GM18517 (cell line): ENCODE measurements at regions not wholly inside any gene's neighbourhood (a gene's known extent, or its start where the extent isn't known, plus 50 kb on each side); places are given as distances from the start of the nearest gene placed in this dataset.

Source experiments
- ATAC-seq: cut with Tn5 transposase; IDR thresholded peaks from one replicate; pipeline ENCODE4 v1.9.1; 2021; ENCODE audit warnings: mild to moderate bottlenecking, moderate library complexity; ENCODE audit not compliant: unreplicated experiment

DNA sequence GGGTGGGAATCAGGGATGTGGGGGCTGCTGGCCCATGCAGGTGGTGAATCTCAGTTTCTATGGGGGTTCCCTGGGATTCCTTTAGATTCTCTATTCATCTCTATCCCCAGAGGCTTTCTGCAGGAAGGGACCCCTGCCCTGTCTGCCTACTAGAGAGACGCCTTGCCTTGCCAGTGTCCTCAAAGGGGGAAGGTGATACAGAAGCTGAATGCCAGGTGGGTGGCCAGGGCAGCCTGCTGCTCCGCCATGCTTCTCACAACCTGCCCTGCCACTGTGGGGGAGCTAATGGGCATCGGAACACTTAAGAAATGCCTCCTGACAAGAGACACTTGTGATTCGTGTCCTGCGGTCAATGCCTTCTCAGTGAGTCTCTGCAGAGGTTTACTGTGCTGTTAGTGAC lies 368.4 kb downstream of the EN1 start:
- ATAC-seq: no peak

- no peak for ATAC-seq
Measured at GRCh38 chr2:118477111-118477862, 370.2 kb downstream of the EN1 start.

- no peak for ATAC-seq
Measured at GRCh38 chr2:118475622-118476205, 371.7 kb downstream of the EN1 start.

- ATAC-seq: no peak
Measured at GRCh38 chr2:118474541-118474920, 372.9 kb downstream of the EN1 start.

GRCh38 chr2:118473846-118474540 lies 373.5 kb downstream of the EN1 start:
- ATAC-seq: no peak

DNA sequence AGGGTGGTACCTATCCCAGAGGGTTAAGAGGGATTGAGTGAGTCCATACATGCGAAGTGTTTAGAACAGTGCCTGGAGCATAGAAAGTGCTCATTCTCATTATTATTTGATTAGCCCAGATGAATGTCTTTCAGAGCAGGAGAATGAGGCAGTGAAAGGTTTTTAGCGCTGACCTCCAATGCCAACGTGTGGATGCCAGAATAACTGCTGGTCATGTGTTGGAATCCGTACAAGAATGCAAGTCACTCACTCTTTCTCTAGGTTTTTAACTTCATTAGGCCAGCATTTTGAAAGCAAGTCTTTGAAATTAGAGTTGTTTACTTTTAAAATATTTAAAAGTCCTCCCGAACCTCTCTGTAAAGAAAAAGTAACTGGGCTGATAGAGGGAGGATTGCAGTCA lies 374.2 kb downstream of the EN1 start:
- no peak for ATAC-seq

DNA sequence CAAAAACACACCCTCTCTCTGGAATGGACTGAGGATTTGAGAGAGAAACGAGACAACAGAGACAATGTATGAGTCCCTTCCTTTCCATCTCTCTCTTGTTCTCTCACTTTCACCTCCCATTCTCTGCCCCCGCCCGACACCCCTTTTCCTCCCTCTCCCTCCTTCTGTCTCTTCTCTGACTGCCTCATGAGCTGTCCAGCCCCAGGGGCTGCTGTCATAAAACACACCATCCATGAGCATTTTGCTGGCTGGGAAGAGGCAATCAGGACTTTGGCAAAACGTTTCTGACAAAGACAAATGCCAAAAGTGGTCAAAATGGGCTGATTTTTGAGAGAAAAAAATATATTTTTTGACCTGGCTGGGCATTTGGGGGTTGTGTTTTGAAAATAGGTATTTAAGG lies 377.2 kb downstream of the EN1 start:
- ATAC-seq: no peak

- ATAC-seq: no peak
Measured at GRCh38 chr2:118469103-118469502, 378.3 kb downstream of the EN1 start.

DNA sequence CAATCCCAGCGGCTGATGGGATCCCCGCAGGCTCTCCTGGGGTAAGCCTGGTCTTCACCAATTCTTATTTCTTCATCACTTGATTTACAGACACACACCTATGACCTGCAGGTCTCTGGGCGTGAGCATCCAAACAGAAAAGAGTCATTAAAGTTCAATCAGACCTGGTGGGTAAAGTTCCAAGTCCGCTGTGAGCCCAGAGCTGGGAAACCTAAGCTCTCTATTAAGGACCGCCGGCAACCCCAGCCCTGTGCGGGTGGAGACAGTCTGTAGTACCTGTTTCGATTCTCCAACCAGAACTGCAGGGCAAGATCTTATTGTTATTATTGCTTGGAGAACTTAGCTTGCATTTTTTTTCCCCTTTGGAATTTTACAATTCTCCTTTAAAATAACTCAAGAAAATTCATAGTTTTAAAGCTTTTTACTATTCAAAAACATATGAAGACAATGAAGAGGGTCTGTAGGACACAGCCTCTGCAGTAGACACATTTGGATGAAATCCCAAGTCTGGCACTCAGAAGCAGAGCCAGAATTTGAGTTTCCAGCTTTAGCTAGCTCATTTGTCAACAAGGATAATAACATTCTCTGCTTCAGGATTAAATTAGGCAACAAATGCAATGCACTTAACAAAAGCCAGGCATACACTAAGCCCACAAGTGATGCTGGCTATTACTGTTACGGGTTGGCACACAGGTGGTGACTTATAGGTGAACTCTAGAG lies 376.4 kb downstream of the INSIG2 start:
- no peak for ATAC-seq

- no peak for ATAC-seq
Measured at GRCh38 chr2:118464046-118464445, 375.8 kb downstream of the INSIG2 start.

DNA sequence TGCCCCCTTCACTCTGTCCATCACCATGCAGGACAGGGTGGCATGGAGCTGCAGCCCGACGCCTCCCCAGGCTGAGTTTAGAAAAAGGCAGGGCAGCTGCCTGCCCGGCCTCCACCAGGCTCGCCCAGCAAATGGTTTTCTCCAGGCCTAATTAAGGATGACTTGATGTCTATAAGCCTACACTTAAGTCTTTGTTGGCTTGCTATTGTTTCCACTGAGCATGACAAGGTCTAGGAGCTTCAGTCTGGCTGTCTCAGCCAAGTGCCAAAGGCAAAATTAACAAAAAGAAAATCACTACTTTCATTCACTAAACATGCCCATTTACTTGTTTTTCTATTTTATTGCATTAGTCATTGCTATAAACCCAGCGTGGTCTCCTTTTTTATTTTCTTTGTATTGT lies 372.2 kb downstream of the INSIG2 start:
- no peak for ATAC-seq

- no peak for ATAC-seq
Measured at GRCh38 chr2:118459426-118459825, 371.2 kb downstream of the INSIG2 start.

GRCh38 chr2:118457951-118458350 lies 369.7 kb downstream of the INSIG2 start:
- ATAC-seq: no peak

DNA sequence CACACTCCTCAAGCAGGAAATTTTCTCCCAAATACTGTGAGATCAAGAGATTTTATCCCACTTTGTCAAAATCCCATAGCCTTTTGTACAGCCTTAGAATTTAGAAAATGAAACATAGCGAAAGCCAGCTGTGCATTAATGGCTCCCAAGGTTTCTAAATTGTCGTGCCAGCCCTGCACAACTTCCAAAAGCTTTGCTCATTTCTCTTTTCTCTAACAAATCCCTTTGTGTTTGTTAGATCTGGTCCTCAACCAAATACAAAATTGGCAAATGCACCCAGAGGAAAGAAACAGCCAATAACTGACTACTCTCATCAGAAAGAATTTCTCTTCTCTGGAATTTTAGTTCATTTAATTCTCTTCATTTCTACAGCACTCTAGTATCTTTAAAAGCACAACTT lies 361.1 kb downstream of the INSIG2 start:
- ATAC-seq: no peak

GRCh38 chr2:118443596-118443995 lies 355.3 kb downstream of the INSIG2 start:
- ATAC-seq: no peak

DNA sequence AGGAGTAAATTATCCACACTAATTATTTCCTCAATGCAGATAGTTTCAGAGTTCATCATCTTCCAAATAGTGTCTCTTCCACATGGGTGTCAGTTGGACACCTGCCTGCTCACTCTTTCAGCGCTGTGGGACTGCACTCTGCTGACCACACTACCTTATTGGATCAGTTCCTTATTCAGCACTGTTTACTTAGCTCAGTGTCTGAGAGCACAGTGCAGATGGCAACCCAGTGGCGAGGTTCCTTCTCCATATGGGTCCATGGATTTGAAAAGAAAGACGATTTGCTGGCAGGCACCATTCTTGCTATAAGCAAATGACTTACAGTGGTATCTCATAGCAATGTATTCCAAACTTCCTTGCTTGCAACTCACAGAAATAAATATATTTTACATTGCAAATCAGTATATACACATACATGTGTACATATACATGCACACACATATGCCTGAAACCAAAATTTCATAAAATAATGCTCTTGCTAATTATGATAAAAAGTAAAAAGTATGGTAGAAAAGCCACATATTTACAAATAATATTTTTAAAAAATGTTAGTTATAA lies 354.8 kb downstream of the INSIG2 start:
- ATAC-seq: no peak

GRCh38 chr2:118442046-118442445 lies 353.8 kb downstream of the INSIG2 start:
- no peak for ATAC-seq

DNA sequence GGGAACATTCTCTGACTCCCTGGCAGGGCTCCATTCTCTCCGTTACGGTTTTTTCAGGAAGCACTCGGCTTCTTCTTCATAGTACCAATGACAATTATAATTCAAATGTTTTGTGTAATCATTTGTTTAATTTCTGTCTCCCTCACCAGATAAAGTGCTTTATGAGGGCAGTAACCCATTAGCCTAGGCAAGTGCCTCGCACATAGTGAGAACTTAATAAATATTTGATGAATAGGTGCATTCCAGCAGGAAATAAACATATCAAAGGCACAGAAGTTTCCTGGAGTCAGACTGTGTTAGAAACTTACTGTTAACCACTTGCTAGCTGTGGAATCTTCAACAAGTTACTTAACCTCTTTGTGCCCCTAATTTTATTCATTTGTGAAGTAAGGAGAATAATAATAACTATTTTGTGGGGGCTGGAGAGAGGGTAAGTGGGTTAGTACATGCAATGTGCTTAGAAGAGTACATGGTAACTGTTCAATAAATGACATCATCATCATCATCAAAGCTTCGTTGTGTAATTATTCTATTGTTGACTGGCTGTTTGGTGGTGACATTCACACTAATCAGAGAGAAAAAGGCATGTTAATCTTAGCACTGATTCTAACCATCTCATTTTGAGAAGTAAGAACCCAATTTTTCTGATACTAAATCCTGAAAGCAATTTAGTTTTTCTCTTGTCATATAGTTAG lies 352.3 kb downstream of the INSIG2 start:
- no peak for ATAC-seq

- no peak for ATAC-seq
Measured at GRCh38 chr2:118437501-118437900, 349.2 kb downstream of the INSIG2 start.

DNA sequence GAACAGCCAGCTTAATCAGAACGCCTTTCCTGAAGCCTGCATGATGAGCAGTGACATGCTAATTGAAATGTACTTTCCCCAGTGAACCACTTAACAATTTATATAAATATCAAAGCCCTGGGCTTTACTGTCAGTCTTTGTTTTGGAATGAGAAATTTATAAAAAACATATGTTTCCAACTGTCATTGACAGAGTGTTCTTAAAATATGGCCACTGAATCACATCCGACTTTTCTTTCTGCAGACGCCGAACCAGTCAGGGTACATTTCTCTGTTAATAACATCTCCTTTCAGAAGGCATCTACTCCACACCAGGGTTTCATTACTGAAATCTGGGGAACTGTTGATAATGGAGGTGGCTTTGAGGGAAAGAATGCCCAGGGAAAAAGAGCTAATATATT lies 343.7 kb downstream of the INSIG2 start:
- ATAC-seq: no peak

DNA sequence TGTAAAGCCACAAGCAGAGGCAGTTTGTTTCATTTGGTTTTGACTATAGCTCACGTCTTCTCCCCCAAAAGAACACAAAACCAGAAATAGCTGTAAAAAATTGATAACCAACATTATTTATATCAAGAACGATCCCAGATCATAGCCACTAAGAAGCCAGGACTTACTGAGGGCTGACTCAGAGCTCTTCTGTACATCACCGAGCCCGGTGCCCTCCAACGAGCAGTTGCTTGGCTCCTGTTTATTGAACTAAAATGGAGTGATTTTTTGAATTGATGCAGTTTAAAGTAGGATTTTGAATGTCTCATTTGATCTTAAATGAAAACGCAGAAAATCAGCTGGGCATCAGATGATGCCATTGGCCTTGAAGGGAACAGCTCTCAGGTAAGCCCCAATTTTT lies 343.3 kb downstream of the INSIG2 start:
- ATAC-seq: no peak
